Breast epithelium (tissue), 4 donors: ENCODE measurements at regions not wholly inside any gene's neighbourhood (a gene's known extent, or its start where the extent isn't known, plus 50 kb on each side); places are given as distances from the start of the nearest gene placed in this dataset.

Experiments
- DNase-seq, 2 donors: peaks; one replicate each; pipeline ENCODE4 v3.0.0-alpha.2; 2019; ENCODE audit warnings: low spot score in 2 of 2
- H3K27ac ChIP-seq, 2 donors: fragments of 200-600 bp; sonication (generic) in 1 of 2; one replicate each; pipeline ENCODE4 v1.5.1; 2016 to 2019; ENCODE audit warnings: mild to moderate bottlenecking in 1 of 2
- H3K27me3 ChIP-seq, 2 donors: fragments of 200-600 bp; sonication (generic) in 1 of 2; one replicate each; pipeline versions ENCODE4 v1.5.1 to v1.6.0; 2017 to 2019; ENCODE audit warnings: control low read depth in 1 of 2, mild to moderate bottlenecking in 1 of 2
- H3K36me3 ChIP-seq: fragments of 200-600 bp; one replicate; pipeline ENCODE4 v1.5.1; 2019
- H3K4me1 ChIP-seq, 2 donors: fragments of 200-600 bp; sonication (generic); one replicate each; pipeline ENCODE4 v1.5.1; 2016 to 2019; ENCODE audit warnings: control low read depth in 1 of 2
- H3K4me3 ChIP-seq, 3 donors: fragments of 200-600 bp; sonication (generic); 1 replicate in 2 of 3; 2 replicates in 1 of 3; pipeline ENCODE4 v1.5.1; 2016 to 2019; ENCODE audit warnings: mild to moderate bottlenecking in 3 of 3, moderate library complexity in 2 of 3
- H3K9me3 ChIP-seq, 2 donors: fragments of 200-600 bp; sonication (generic) in 1 of 2; one replicate each; pipeline ENCODE4 v1.5.1; 2016 to 2019; ENCODE audit warnings: control low read depth in 1 of 2
- POLR2A ChIP-seq: fragments of 450-650 bp; IDR thresholded peaks from one replicate; pipeline ENCODE4 v1.6.1; 2016; ENCODE audit warnings: antibody characterized with exemption, mild to moderate bottlenecking, moderate library complexity
- POLR2AphosphoS5 ChIP-seq, 3 donors: sonication (generic); formaldehyde crosslinking; IDR thresholded peaks; one replicate each; pipeline ENCODE4 v1.6.1; 2017; ENCODE audit warnings: antibody characterized with exemption in 3 of 3
- intact Hi-C: fragments of 100-400 bp; cut with DNase I; formaldehyde crosslinking; loops from one replicate; pipeline ENCODE4 v1.15.1; 2023; ENCODE audit warnings: low total_unique reads
- TF ChIP-seq, protein P1 (sequence below), 3 donors: fragments of 450-650 bp; IDR thresholded peaks; one replicate each; pipeline ENCODE4 v1.5.1; 2016 to 2017; ENCODE audit warnings: antibody characterized with exemption in 3 of 3, mild to moderate bottlenecking in 3 of 3, moderate library complexity in 3 of 3

DNA sequence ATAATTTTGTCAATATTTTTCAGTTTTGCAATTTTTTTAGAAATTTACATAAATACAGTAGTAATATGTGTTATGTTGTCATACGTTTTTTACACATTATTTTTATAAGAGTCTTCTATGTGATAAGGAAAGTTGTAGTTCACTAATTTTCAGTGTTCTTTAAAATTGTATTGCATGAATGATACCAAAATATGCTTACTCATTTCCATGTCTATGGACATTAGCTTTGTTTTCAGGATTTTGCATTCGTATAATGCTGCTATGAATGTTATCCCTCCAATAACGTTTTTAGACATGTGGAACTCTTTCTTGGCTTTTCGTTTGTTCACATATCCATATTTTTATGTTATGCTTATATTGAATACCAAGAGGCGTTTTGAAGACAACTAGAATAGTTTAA, 260.0 kb downstream of the ARL4A start:
- H3K27me3 ChIP-seq, result no peaks in the 10 kb centered on the region
- H3K27ac ChIP-seq, result no peak overlapping the region
- H3K4me1 ChIP-seq, result no peaks in the 10 kb centered on the region
- H3K36me3 ChIP-seq, result no peaks in the 10 kb centered on the region
- no peaks in the 10 kb centered on the region for H3K9me3 ChIP-seq
- DNase-seq, result no peak
- no peak overlapping the region for H3K4me3 ChIP-seq
- TF ChIP-seq POLR2A (no peak), POLR2AphosphoS5 (IDR thresholded peaks at IDR 0.05) (no peak)
- TF ChIP-seq, protein P1, sequence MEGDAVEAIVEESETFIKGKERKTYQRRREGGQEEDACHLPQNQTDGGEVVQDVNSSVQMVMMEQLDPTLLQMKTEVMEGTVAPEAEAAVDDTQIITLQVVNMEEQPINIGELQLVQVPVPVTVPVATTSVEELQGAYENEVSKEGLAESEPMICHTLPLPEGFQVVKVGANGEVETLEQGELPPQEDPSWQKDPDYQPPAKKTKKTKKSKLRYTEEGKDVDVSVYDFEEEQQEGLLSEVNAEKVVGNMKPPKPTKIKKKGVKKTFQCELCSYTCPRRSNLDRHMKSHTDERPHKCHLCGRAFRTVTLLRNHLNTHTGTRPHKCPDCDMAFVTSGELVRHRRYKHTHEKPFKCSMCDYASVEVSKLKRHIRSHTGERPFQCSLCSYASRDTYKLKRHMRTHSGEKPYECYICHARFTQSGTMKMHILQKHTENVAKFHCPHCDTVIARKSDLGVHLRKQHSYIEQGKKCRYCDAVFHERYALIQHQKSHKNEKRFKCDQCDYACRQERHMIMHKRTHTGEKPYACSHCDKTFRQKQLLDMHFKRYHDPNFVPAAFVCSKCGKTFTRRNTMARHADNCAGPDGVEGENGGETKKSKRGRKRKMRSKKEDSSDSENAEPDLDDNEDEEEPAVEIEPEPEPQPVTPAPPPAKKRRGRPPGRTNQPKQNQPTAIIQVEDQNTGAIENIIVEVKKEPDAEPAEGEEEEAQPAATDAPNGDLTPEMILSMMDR (IDR thresholded peaks at IDR 0.05), result no peak
- intact Hi-C loops, result no loop called here

DNA sequence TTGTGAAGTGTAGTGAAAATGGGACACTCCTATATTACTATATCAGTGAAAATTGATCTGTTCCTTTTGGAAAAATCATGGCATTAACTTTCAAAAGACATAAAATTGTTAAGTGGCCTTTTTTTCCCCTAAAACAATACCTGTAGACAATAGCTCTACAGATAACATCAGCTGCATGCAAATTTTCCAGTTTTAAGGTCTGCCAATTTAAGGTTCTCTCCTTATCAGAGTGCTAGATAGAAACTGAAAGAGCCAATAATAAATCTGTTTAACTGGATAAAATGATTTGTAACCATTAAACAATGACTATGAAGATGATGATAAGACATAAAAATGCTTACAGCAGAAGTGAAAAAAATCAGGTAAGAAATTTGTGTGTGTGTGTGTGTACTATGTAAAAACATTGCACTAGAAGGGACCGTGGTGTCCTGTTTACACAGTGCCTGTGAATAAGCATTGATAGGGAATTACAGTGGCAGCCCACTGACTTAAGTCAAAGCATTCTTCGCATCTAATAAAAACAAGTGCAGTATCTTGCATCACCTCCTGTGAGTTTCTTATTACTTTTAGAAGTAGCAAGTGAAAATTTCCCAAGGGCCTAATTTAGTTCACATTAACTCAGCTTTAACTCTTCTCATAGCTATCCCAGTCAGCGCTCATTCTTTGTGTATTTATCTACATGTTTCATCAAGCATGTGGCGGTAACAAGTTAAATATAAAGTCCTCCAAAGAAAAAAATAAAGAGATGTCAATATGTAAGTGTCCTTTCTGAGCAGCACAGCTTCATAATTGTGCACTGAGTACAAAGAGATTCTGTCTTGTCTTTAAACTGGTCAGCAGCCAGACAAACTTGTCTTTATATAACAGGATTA, 261.9 kb downstream of the ARL4A start:
- Histone ChIP-seq H3K27me3 (no peaks in the 10 kb centered on the region), H3K4me1 (no peaks in the 10 kb centered on the region), H3K9me3 (no peaks in the 10 kb centered on the region), H3K4me3 (no peak overlapping the region), H3K36me3 (no peaks in the 10 kb centered on the region), H3K27ac (peak overlapping the region; percentile 10 to 65)
- DNase-seq, result no peak
- intact Hi-C loops, result no loop called here
- TF ChIP-seq, protein P1 (IDR thresholded peaks at IDR 0.05), result no peak
- no peak for TF ChIP-seq POLR2AphosphoS5 (IDR thresholded peaks at IDR 0.05)
- TF ChIP-seq POLR2A, result no peak

DNA sequence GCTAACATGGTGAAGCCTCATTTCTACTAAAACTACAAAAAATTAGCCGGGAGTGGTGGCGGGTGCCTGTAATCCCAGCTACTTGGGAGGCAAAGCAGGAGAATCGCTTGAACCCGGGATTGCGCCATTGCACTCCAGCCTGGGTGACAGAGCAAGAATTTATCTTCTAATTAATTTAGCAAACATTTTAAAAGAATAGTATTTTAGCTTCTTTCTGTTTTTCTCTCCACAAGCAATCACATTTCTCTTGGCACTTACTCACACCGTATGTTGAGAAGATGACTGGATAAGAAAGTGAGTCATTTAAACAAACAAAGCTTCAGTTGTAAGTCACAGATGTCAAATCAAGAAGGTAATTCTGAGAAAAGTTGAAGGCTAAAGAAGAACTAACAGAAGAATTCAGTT, 264.0 kb downstream of the ARL4A start:
- H3K4me3 ChIP-seq, result no peak overlapping the region
- no peaks in the 10 kb centered on the region for H3K27me3 ChIP-seq
- H3K4me1 ChIP-seq, result no peaks in the 10 kb centered on the region
- no peaks in the 10 kb centered on the region for H3K9me3 ChIP-seq
- no peak for DNase-seq
- intact Hi-C loops, result no loop called here
- no peak for TF ChIP-seq POLR2AphosphoS5 (IDR thresholded peaks at IDR 0.05)
- TF ChIP-seq, protein P1 (IDR thresholded peaks at IDR 0.05), result no peak
- no peak for TF ChIP-seq POLR2A
- H3K36me3 ChIP-seq, result no peaks in the 10 kb centered on the region
- H3K27ac ChIP-seq, result peak overlapping the region; percentile 36 to 64

DNA sequence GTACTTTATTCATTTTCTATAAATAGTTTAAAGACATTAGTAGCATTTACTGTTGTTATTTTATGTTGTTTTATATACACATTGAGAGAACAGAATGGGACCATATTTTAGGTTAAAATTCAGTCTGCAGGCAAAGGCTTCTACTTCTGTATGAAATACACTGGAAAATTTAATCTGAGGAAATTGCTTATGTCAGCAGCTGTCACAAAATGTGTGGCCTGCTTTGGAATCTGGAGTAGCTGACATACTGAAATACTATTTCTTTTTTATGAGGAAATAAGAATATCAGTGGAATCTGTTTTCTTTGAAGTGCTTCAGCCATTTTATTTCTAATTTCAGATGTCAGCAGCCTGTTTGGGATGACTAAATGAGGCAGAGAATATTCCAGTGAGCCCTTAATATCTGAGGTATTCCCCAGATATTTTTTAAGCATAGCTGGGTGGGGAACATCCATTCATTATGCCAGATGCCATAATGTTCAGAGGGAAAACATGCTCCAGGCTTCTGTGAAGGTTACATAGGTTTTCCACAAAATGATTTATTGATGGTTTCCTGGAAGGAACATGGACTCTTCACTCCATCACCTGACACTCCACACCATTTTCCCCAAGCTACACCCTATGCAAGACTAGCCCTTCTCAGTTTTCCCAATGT, 267.1 kb downstream of the ARL4A start:
- Histone ChIP-seq H3K27ac (peak overlapping the region; percentile 21 to 63), H3K27me3 (no peaks in the 10 kb centered on the region), H3K9me3 (no peaks in the 10 kb centered on the region), H3K4me1 (no peaks in the 10 kb centered on the region), H3K4me3 (no peak overlapping the region), H3K36me3 (no peaks in the 10 kb centered on the region)
- no peak for DNase-seq
- intact Hi-C loops, result no loop called here
- TF ChIP-seq, protein P1 (IDR thresholded peaks at IDR 0.05), result no peak
- no peak for TF ChIP-seq POLR2A
- no peak for TF ChIP-seq POLR2AphosphoS5 (IDR thresholded peaks at IDR 0.05)

DNA sequence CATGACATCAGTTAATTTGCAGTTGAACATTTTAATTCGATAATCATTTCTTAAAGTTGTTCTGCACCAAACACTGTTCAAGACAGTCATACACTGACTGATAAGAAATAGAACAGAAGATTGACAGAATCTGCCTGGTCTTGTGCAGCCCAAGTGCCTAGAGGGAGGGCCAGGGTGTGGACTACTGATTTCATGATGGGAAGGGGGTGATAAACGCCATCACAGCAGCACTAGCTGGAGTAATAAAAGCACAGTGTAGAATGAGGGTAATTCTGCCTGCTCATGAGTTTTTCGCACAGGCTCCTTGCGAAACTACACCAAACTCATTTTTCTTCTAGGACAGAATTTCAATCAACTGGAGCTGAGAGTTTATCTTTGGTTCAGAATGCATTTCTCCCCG, 270.1 kb downstream of the ARL4A start:
- TF ChIP-seq, protein P1 (IDR thresholded peaks at IDR 0.05), result no peak
- TF ChIP-seq POLR2A (no peak), POLR2AphosphoS5 (IDR thresholded peaks at IDR 0.05) (no peak)
- no peaks in the 10 kb centered on the region for H3K27me3 ChIP-seq
- intact Hi-C loops, result no loop called here
- no peaks in the 10 kb centered on the region for H3K4me1 ChIP-seq
- H3K27ac ChIP-seq, result no peak overlapping the region
- no peak overlapping the region for H3K4me3 ChIP-seq
- no peaks in the 10 kb centered on the region for H3K9me3 ChIP-seq
- no peaks in the 10 kb centered on the region for H3K36me3 ChIP-seq
- DNase-seq, result no peak
